ENCODE measurements at regions not wholly inside any gene's neighbourhood (a gene's known extent, or its start where the extent isn't known, plus 50 kb on each side); places are given as distances from the start of the nearest gene placed in this dataset.

DNA sequence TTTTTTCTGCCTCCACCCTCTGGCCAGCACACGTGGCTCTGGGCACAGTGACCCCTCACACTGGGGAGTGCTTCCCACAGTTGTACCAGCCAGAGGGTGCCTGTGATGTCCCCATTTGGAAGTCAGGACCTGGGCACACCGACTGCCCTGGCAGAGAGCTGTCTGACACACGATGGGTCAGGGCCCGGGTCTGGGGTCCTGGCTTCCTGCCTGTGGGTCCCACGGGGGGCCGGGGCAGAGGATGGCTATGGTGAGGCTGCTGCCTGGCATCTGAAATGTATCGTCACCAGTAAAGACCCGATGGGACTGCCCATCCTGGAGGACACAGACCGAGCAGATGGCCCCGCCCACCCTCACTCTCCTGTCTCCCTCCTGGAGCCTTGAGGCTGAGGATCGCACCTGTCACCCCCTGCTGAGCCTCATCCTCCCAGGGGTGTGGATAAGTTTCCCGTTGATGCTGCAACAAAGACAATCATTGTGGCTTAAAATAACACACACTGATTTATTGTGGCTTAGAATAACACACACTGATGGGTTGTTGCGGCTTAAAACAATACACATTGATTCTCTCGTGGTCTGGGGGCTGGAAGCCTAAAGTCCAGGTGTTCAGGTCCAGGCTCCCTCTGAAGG is 88.8 kb upstream of the TTC34 start:
- DNase-seq, result no peak

DNA sequence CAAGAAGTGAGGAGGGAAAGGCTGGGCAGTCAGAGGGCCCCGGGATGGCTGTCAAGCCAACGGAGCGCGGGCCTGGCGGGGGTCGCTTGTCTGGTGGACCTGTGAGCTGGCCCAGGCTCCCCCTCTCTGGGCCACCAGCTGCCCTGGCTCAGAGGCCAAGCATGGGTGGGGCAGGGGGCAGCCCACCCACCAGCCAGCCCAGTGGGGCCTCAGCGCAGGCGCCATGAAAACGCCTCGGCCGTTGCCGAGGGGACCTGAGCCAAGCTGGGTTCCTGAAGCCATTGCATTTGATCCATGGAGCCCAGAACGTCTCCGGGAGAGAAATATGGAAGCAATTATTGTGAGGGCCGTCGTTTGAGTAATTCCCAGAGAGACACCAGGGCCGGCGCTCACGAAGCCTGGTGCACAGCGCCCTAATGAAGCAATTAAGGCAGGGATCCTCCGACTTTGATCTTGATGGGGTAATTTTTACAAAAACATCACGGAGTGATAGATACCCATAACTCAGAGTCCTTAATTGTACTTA is 90.5 kb upstream of the TTC34 start:
- no peak for DNase-seq

DNA sequence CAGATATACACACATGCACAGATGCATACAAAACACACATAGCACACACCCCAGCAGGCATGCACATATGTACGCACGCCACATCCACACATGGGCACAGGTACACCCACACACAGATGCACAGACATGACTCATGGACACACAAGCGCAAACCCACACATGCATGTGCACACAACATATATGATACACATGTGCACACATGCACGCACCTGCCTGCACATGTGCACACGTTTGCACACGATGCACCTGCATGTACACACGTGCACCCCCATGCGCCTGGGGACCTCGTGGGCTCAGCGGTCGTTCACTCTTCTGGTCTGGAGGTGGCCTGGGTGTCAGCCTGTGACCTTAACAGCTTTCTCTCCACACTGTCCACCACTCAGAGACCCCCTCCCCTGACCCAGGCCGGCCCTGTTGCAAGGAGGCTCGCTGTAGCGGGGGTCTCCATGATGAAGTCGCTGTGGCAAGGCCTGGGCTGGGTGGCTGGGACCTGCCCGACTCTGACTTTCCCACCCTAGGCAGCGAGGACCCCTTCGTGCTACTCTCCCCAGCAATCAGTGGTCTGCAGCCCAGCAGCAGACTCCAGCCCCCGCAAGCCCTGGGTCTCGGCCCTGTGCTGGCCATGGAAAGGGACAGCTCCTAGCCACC is 92.1 kb upstream of the TTC34 start:
- no peak for DNase-seq

DNA sequence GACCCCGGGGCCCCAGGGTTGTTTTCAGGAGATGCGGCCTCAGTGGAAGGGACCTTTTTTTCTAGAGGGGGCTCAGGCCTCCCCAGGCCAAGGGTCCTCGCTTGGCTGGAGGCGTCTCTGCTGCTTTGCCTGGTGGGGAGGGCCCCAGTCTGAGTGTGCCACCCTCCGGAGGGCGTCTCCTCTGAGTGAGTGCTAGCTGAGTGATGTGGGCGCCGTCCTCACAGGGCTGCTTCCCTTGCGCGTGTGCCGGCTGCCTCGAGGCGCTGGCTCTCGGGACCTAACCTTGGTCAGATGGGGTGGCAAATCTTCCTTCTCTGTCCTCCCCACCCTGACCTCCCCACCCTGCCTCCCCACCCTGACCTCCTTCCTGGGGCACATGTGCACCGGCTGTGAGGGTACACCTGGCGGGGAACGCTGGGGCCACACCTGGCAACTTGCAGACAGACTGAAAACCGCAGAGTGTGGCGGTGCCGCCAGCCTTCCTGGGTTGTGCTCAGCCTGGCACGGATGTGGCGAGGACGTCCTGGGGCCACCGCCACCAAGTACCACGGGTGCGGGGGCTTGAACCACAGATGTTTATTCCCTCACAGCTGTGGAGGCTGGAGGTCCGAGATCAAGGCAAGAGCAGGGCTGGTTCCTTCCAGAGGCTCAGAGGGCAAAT is 93.0 kb upstream of the TTC34 start:
- peak in 1 of 2 donors; percentile 10 for DNase-seq

DNA sequence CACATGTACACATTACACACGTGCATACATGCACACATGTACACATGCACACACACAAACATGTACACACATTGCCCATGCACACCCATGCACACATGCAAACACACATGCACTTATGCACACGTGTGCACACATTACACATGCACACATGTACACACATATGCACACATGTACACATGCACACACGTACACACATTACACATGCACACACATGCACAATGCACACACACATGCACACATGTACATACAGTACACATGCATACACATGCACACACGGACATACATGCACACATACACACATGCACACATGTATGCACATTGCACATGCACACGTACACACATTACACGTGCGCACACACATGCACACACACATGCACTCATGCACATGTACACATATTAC is 95.3 kb upstream of the TTC34 start:
- no peak for DNase-seq

DNA sequence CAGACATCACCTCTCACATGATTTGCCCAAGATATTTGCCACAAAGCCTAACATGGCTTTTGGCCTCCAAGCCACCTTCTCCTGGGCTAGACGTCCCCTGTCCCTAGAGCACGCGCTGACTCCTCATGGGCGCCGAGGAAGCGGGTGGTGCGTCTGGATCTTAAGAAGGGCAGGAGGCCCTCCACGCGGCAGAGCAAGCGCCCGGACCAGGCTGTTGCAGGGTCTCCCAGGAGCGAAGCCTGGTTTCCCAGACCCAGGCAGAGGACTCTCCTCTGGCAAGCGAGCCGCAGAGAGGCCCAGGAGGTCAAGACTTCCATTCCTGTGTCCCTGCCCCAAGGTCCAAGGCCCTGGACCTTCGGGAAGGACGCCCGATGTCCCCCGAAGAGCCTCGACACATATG is 101.7 kb upstream of the TTC34 start:
- no peak for DNase-seq

DNA sequence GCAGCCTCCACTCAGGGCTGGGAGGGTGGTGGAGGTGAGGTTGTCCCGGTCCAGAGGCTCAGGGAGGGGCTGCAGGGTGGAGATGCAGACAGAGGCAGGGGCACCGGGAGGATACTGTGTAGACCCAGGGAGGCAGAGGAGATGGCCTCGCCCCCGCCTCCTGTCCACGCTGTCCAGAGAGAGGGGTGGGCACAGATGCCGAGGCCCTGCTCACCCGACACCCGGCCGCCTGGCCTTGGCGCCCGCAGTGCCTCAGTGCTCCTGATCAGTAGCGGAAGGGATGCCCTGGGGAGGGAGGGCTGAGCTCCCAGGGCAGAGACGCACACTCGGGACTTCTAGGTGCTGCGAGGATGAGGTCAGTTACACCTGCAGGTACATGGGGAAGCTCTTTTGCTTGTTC is 102.7 kb upstream of the TTC34 start:
- DNase-seq, result no peak

DNA sequence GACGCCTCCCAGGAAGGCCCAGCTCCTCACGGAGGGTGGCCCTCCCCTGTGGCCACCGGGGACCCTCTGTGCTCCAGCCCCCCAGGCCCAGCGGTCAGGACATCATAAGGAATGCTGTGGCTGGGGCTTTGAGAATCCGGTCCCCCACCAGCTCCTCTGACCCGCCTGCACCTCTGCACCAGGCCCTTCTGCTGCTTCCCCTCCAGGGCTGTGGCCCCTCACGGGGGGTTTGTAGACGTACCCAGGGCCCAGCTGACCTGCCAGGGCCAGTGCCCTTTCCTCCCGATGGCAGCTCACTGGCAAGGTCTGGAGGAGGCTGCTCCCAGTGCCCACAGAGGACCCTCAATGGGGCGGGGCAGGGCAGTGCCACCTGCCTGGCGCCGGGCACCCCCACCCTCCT is 103.9 kb upstream of the TTC34 start:
- DNase-seq, result no peak

DNA sequence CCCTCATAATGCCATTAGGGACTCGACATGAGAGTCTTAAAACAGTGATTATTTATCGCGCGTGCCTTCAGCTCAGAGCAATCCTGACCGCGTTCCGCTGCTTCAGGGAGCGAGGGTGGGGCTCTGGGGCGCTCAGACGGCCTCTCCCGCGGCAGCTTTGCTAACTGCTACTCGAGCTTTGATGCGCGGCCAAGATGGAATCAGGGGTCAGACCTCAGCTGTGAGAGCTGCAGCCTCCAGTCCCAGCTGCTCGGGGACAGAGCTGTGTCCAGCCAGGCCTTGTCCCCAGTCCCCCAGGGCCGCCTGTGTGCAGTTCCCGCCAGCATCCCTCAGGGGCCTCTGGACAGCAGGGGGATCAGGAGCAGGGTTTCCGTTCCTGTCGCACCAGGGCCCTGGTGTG is 104.6 kb upstream of the TTC34 start:
- no peak for DNase-seq

DNA sequence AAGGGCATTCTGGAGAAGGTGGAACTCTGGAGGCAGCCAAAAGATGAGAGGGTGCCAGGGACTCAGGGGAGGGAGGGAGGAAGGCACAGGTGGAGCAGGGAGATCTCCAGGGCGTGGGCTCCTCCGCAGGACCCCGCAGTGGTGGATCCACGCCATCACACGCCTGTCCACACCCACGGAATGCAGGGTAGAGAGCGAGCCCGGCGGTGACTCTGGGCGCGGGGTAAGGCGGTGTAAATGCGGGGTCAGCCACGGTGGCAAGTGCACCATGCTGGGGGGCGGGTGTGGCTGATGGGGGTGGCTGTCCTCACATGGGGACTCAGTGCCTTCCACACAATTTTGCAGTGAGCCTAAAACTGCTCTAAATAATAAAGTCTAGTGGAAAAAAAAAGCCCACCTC is 105.1 kb upstream of the TTC34 start:
- no peak for DNase-seq

DNA sequence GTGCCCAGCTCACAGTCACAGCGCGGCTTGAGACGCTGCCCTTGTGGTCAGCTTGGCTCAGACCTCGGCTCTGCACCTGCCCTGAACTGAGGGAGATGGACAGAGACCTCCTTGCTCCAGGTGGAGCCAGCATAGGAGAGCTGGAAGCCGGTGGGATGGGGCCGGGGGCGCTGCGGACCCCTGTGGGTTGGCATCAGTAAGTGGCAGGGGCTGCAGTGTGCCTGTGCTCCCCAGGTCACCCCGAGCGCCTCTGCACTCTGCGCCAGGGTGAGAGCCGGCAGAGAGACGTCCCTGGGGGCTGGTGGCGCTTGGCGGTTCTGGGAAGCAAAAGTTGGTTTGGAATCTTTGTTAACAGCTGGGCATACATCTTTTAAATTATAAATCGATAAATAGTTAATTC is 105.6 kb upstream of the TTC34 start:
- no peak for DNase-seq

DNA sequence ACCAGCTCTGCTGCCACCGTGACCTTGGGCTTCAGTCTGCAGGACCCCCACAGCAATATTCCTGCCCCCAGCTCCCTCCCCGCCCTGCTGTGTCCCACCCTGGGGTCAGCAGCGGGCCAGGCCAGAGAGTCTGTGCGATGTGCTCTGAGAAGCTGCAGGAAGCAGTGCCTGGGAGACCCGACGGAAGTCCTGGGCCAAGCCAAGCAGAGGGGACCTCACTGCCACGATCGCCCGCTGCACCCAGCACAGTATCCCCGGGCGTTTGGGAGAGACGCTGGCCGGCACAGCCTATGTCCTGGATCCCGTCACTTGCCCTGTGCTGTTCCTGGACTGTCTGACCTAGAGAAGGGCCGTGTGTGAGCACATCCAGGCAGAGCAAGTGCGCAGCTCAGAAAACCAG is 106.6 kb upstream of the TTC34 start:
- no peak for DNase-seq

DNA sequence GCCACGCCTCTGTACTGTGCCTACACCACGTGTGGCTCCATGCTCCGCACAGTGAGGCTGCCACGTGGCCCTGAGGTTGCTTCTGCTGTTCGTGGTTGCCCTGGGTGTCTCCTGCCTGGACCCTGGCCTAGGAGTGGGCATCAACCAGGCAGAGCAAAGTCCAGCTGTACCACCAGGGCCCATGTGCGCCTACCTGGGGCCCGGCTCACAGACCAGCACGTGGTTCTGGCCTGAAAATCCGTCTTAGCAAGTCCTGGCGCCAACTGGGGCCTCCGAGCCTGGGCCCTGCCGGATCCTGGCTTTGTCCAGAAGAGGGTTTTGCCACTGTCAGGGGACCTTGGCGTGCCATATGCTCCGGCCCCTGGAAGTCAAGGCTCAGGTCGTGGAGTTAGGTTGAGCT is 107.1 kb upstream of the TTC34 start:
- DNase-seq, result no peak

DNA sequence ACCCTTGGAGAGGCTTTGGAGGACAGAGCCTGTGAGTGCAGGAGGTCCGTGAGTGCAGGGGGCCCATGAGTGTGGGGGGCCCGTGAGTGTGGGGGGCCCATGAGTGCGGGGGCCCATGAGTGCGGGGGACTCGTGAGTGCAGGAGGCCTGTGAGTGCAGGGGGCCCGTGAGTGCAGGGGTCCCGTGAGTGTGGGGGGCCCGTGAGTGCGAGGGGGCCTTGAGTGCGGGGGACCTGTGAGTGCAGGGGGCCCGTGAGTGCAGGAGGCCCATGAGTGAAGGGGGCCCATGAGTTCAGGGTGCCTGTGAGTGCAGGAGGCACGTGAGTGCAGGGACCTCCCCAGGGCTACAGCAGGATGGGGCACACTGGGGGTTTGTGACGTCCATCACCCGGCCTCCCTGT is 108.3 kb upstream of the TTC34 start:
- no peak for DNase-seq

DNA sequence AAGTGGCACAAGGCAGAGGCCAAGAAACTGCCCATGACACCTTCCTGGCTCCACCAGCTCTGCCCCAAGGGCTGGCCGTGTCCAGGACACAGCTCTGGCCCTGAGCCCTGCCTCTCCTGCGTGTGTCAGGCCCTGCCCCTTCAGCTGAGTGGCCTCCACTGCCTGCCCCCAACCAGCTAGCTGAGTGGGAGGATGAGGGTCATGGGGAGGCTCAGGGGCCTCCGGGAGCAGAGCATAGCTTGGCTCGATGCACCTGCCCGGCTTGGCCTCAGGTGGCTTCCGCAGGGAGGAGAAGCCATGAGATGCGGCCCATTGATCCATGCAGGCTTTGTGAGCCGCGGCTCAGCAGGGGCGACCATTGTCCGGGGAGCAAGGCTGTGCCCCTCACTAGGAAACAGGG is 108.7 kb upstream of the TTC34 start:
- no peak for DNase-seq

DNA sequence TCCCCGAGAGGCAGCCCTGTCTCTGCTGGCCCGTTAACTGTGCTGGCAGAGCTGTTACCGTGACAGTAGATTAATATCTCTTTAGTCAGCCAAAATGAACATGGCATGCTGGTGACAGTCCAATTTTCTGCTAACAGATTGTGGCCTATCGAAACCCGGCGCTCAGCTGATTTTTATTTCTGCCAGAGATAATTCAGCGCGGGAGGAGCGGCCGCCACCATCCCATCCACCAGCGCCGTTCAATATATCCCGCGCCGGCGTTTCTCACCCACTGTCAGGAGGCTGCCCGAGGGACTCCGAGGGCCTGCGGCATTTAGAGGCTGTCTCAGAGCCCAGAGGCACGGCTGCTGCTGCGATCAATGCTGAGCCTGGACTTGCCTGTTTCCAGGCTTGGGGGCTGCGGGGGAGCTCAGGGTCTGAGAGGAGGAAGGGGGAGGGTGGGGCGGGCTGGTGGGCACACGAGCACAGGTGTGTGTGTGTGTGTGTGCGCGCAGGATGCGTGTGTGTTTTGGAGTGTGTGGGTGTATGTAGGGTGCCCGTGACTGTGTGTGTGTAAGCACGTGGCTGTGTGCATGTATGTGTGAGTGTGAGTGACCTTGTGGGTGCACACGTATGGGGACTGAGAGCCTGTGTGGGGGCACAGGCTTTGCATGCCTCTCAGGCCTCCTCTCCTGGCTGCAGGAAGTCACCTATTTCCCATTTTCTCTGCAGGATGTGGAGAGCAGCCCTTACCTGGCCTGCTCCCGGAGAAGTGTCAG is 109.7 kb upstream of the ACTRT2 start:
- DNase-seq, result no peak

DNA sequence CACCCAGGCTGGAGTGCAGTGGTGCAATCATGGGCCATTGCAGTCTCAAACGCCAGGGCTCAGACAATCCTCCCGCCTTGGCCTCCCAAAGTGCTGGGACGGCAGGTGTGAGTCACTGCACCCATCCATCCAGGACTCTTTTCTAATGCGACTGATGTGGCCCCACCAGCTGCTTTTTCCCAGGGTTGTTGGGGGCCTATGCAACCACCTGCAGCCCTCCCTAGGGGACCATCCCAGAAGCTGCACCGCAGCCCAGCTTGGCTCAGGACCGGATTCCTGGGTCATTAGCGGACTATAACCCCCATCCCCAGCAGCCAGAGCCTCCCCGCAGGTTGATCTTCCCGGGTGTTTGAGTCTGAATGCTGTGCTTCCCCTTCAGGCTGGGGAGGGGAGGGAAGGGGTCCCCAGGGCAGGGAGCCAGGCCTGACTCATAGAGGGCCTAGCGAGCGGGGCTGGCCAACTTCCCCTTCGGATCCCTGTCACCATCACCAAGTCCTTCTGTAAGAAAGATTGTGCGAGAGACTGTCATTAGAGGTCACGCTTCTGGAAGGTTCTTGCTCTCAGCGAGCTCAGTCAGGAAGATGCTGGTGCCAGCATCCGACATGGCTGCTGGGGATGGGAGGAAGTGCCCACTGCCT is 108.7 kb upstream of the ACTRT2 start:
- no peak for DNase-seq

DNA sequence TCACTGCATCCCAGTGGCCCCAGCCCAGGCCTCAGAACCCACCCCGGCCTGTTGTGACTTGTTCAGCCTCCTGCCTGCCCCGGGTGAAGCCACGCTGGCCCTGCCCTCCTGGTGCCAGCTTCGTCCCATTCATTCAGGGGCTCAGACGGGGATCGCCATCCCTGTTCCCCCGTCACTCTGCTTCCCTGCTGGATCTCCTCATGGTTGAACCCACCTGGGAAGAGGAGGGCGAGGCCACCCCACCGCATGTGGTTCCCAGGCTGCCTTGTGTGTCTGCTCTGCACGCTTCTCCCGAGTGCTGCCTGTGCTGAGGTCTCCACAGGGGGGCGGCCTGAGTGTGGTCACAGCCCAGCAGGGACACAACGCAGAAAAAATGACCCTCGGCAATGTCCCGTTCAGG is 108.2 kb upstream of the ACTRT2 start:
- DNase-seq, result no peak

DNA sequence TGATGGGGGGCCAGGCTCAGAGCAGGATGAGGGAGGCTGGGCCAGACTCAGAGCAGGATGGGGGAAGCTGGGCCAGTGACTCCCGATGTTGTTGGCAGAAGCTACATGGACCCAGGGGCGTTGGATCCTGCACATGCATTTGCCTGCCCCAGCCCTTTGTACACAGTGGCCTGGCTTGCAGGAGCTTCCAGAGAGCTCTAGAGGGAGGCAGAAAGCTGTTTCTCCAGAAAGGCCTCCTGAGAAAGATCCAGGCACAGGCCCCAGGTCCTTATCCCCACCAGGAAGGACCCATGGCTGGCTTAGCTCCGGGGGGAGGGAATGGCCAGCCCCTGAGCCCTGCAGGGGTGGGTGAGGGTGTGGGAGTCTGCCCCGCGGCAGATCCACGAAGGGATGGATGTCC is 106.6 kb upstream of the ACTRT2 start:
- no peak for DNase-seq

DNA sequence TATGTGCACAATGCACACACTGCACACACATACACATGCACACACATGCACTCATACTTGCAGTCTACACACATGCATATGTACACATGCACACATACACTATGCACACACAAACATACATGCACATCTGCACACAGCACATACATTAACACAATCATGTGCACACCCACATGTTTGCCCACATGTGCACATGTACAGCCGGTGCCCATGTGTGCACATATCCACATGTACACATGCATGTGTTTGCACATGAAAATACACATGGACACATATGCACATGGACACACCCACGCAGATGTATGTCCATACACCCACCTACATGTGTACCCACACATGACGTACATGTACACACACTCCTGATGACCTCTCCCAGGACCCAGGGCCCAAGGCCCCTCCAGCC is 105.1 kb upstream of the ACTRT2 start:
- no peak for DNase-seq

DNA sequence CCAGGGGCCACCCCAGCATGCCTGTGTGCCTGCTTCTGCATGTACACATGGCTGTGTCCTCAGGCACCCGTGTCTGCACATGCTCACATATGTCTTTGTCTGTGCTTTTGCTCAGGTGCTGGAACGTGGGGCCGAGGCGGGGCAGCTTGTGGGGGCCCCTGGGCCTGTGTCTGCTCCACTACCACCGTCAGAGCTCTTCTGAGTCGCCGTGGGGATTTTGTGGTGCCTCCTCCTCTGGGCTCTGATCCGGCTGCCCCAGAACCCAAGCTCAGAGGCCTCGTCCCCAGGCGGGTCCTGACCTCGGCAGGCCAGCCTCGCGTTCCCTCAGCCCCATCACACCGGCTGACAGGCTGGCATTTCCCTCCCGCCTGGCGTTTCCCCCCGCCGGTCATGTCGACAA is 104.6 kb upstream of the ACTRT2 start:
- no peak for DNase-seq

DNA sequence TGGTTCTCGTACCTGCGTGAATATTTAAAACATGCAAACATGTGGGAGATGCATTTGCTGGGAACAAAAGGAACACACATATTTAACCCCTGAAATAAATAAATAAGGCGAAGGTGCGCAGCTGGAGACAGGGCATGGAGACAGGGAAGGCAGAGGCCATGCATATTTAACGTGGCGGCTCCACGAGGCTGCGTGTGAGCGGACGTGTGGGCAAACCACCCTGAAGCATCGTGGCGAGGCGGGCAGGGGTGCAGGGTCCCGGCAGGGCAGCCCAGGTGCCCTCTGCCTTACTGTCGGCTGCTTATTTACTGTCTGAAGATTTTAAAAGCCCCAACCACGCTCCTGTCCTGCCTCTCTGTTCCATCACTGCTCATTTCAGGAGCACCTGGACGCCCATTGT is 104.0 kb upstream of the ACTRT2 start:
- DNase-seq, result no peak

DNA sequence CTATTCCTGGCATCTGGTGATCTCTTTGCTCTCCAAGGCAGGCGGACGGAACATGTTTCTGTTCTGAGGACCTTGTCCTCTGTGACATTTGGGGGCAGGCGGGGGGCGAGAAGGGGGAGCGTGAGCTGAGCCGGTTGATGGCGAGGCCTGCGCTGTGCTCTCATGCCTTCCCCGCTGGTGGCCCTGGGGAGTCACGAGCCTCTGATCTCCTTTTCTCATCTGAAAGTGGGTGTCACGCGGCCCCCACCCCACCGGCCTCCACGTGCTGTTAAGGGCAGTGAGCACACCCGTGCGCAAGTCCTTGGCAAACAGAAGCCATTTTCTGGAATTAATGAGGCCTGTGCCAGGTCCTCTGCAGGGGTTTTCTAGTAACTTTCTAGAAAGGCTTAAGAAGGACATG is 102.8 kb upstream of the ACTRT2 start:
- no peak for DNase-seq

All from stimulated activated CD4-positive, alpha-beta T cell treated with anti-CD3 and anti-CD28 coated beads, Interleukin-2, amount 100 ng/mL, for 24 hours (primary cell).